ENCODE measurements at regions not wholly inside any gene's neighbourhood (a gene's known extent, or its start where the extent isn't known, plus 50 kb on each side); places are given as distances from the start of the nearest gene placed in this dataset.

DNA sequence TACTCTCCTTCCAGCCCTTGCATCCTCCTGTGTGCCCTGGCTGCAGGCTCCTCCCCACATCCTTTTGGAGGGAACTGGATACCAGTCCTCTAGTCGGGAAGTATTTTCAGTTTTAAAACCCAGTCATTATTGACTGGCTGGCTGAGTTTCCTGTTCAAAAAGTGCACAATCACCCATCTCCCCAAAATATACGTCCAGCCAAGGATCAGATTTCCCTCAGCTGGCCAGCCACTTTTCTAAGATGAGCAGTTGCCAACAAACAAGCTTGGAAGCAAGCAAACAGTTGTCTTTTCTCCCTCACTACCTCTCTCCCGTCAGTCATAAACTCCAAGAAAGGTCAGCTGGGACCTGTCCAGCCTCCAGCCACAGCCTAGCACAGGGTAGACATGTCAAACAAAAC is 147.7 kb upstream of the GALNT15 start:
- no peaks in the 10 kb centered on the region for H3K79me2 ChIP-seq (ENCODE audit: control insufficient read depth, insufficient read depth, low read length)
- no peaks in the 10 kb centered on the region for H3K36me3 ChIP-seq (ENCODE audit: control insufficient read depth in 2 of 2, extremely low read depth in 1 of 2, insufficient read depth in 2 of 2, low read length in 2 of 2)
- no peak overlapping the region for H3K4me2 ChIP-seq (ENCODE audit: insufficient read depth, low read length)
- peaks cover 4 to 8% of the 10 kb centered on the region in 2 experiments for H3K27me3 ChIP-seq (ENCODE audit: control insufficient read depth in 2 of 2, insufficient read depth in 2 of 2, low read length in 2 of 2)
- no peak overlapping the region for H3K27ac ChIP-seq (ENCODE audit: insufficient read depth, low read depth, low read length)
- intact Hi-C loops (cut with micrococcal nuclease) (no loop called here), dilution Hi-C loops (cut with MboI; ENCODE audit: extremely low pct_ligation_motif_present, low sequenced_read_pairs) (no loop called here)
- FAIRE-seq (no peak), DNase-seq (ENCODE audit: low read depth, low spot score) (no peak)
- H3K9me3 ChIP-seq (replicated peaks; ENCODE audit: control insufficient read depth, insufficient read depth, low read length): no peaks in the 10 kb centered on the region
- no peaks in the 10 kb centered on the region for H3K9me1 ChIP-seq (replicated peaks; ENCODE audit: control insufficient read depth, extremely low read depth, insufficient read depth, low read length)
- no TSS peak for BruUV-seq (replicated peaks)
- H2AFZ ChIP-seq (ENCODE audit: low read depth, low read length): no peak overlapping the region
- TF ChIP-seq MYC (IDR thresholded peaks at IDR 0.05; ENCODE audit: low read depth, low read length): no peak
- no peak for TF ChIP-seq FOS (IDR thresholded peaks at IDR 0.05; ENCODE audit: borderline replicate concordance, insufficient read depth, low read length)
- TF ChIP-seq POLR2AphosphoS5 (IDR thresholded peaks at IDR 0.05; ENCODE audit: insufficient read depth, low read depth, low read length): no peak
- TF ChIP-seq, protein P1, sequence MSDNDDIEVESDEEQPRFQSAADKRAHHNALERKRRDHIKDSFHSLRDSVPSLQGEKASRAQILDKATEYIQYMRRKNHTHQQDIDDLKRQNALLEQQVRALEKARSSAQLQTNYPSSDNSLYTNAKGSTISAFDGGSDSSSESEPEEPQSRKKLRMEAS (IDR thresholded peaks at IDR 0.05; ENCODE audit: insufficient read depth, insufficient read length): no peak
- TF ChIP-seq EZH2 (IDR thresholded peaks at IDR 0.05; ENCODE audit: borderline replicate concordance, low read depth, low read length, severe bottlenecking): no peak
- TF ChIP-seq, protein P2, sequence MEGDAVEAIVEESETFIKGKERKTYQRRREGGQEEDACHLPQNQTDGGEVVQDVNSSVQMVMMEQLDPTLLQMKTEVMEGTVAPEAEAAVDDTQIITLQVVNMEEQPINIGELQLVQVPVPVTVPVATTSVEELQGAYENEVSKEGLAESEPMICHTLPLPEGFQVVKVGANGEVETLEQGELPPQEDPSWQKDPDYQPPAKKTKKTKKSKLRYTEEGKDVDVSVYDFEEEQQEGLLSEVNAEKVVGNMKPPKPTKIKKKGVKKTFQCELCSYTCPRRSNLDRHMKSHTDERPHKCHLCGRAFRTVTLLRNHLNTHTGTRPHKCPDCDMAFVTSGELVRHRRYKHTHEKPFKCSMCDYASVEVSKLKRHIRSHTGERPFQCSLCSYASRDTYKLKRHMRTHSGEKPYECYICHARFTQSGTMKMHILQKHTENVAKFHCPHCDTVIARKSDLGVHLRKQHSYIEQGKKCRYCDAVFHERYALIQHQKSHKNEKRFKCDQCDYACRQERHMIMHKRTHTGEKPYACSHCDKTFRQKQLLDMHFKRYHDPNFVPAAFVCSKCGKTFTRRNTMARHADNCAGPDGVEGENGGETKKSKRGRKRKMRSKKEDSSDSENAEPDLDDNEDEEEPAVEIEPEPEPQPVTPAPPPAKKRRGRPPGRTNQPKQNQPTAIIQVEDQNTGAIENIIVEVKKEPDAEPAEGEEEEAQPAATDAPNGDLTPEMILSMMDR (IDR thresholded peaks at IDR 0.05; ENCODE audit: extremely low read depth in 1 of 2, insufficient read depth in 1 of 2, low read depth in 1 of 2, low read length in 2 of 2): no peak
- ChIA-PET CTCF (interaction anchor here (0.7 kb wide), 1 partner anchor 194 kb away, joined by 3 read pairs; no protein-coding TSS in a partner anchor), POLR2A (no interaction called here)
- no peak overlapping the region for H3K4me3 ChIP-seq (replicated peaks in 1 of 3; ENCODE audit: insufficient read depth in 1 of 3, low read depth in 1 of 3, low read length in 3 of 3)
- H3K4me1 ChIP-seq (ENCODE audit: control insufficient read depth, extremely low read depth, insufficient read depth, low read length): no peaks in the 10 kb centered on the region
- no peak overlapping the region for H3K9ac ChIP-seq (replicated peaks; ENCODE audit: extremely low read depth, insufficient read depth, low read length)
- H4K20me1 ChIP-seq (replicated peaks; ENCODE audit: control insufficient read depth, extremely low read depth, insufficient read depth, low read length): no peaks in the 10 kb centered on the region

DNA sequence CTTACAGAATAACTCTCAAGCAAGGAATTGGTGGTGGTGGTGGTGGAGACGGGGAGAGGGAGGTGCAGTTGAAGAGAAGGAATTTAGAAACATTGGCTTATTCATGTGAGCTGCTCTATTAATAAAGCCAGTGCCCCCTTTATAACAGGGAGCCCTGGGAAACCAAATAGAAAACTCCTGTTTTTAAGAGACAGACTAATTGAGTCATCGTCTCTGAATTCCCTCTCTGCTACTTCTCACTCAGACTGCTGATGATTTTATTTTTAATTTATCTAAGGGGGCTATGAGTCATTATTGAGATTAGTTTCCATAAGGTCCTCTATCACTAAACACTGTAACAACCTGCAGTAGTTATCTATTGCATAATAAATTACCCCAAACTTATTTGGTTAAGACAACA is 145.9 kb upstream of the GALNT15 start:
- Histone ChIP-seq H3K9me3 (replicated peaks; ENCODE audit: control insufficient read depth, insufficient read depth, low read length) (no peaks in the 10 kb centered on the region), H3K4me2 (ENCODE audit: insufficient read depth, low read length) (no peak overlapping the region), H3K4me1 (ENCODE audit: control insufficient read depth, extremely low read depth, insufficient read depth, low read length) (no peaks in the 10 kb centered on the region), H2AFZ (ENCODE audit: low read depth, low read length) (no peak overlapping the region), H3K27ac (ENCODE audit: insufficient read depth, low read depth, low read length) (no peak overlapping the region), H3K79me2 (ENCODE audit: control insufficient read depth, insufficient read depth, low read length) (no peaks in the 10 kb centered on the region), H3K4me3 (replicated peaks in 1 of 3; ENCODE audit: insufficient read depth in 1 of 3, low read depth in 1 of 3, low read length in 3 of 3) (no peak overlapping the region), H3K9ac (replicated peaks; ENCODE audit: extremely low read depth, insufficient read depth, low read length) (no peak overlapping the region), H3K9me1 (replicated peaks; ENCODE audit: control insufficient read depth, extremely low read depth, insufficient read depth, low read length) (no peaks in the 10 kb centered on the region), H3K36me3 (ENCODE audit: control insufficient read depth in 2 of 2, extremely low read depth in 1 of 2, insufficient read depth in 2 of 2, low read length in 2 of 2) (no peaks in the 10 kb centered on the region), H4K20me1 (replicated peaks; ENCODE audit: control insufficient read depth, extremely low read depth, insufficient read depth, low read length) (no peaks in the 10 kb centered on the region), H3K27me3 (ENCODE audit: control insufficient read depth in 2 of 2, insufficient read depth in 2 of 2, low read length in 2 of 2) (peaks cover 7 to 8% of the 10 kb centered on the region in 2 experiments)
- FAIRE-seq (no peak), DNase-seq (ENCODE audit: low read depth, low spot score) (no peak)
- ChIA-PET POLR2A (no interaction called here), CTCF (no interaction called here)
- no TSS peak for BruUV-seq (replicated peaks)
- dilution Hi-C loops (cut with MboI; ENCODE audit: extremely low pct_ligation_motif_present, low sequenced_read_pairs): no loop called here
- intact Hi-C loops (cut with micrococcal nuclease): no loop called here
- TF ChIP-seq JUN (IDR thresholded peaks at IDR 0.05; ENCODE audit: borderline replicate concordance, insufficient read depth, insufficient read length, low read depth) (no peak), EZH2 (IDR thresholded peaks at IDR 0.05; ENCODE audit: borderline replicate concordance, low read depth, low read length, severe bottlenecking) (no peak), FOS (IDR thresholded peaks at IDR 0.05; ENCODE audit: borderline replicate concordance, insufficient read depth, low read length) (no peak)

Measured in endothelial cell of umbilical vein (primary cell).